Neuronal stem cell (in vitro differentiated cells): ENCODE measurements at regions not wholly inside any gene's neighbourhood (a gene's known extent, or its start where the extent isn't known, plus 50 kb on each side); places are given as distances from the start of the nearest gene placed in this dataset.

Source experiments
- DNase-seq: peaks from one replicate; pipeline ENCODE4 v3.0.0-alpha.2; 2013; ENCODE audit warnings: low spot score
- H2AFZ ChIP-seq: one replicate; pipeline ENCODE4 v1.6.1; 2013; ENCODE audit warnings: mild to moderate bottlenecking, low read length, inconsistent platforms
- H2AK5ac ChIP-seq: 2 replicates; pipeline ENCODE4 v1.6.1; 2013; ENCODE audit warnings: low read depth, mild to moderate bottlenecking, inconsistent platforms, low read length, moderate library complexity, mixed read lengths
- H2BK120ac ChIP-seq: 2 replicates; pipeline ENCODE4 v1.6.1; 2013; ENCODE audit warnings: low read depth, mild to moderate bottlenecking, inconsistent platforms, low read length, moderate library complexity, mixed read lengths
- H2BK12ac ChIP-seq: one replicate; pipeline ENCODE4 v1.6.1; 2013; ENCODE audit warnings: low read length, inconsistent platforms
- H2BK15ac ChIP-seq: 2 replicates; pipeline ENCODE4 v1.6.1; 2013; ENCODE audit warnings: mild to moderate bottlenecking, low read length, inconsistent platforms, mixed read lengths
- H2BK5ac ChIP-seq: one replicate; pipeline ENCODE4 v1.6.1; 2013; ENCODE audit warnings: inconsistent platforms, mild to moderate bottlenecking, low read length, moderate library complexity
- H3K14ac ChIP-seq: one replicate; pipeline ENCODE4 v1.6.1; 2013; ENCODE audit warnings: low read length, inconsistent platforms
- H3K18ac ChIP-seq: 2 replicates; pipeline ENCODE4 v1.6.1; 2013; ENCODE audit warnings: low read length, inconsistent platforms
- H3K23ac ChIP-seq: 2 replicates; pipeline ENCODE4 v1.6.1; 2013; ENCODE audit warnings: low read depth, mild to moderate bottlenecking, mixed read lengths, low read length, inconsistent platforms; ENCODE audit not compliant: poor library complexity
- H3K27ac ChIP-seq: replicated peaks from 3 replicates; pipeline ENCODE4 v1.5.1; 2013; ENCODE audit warnings: low read length, inconsistent platforms
- H3K27me3 ChIP-seq, 3 experiments: 2 replicates each; pipeline ENCODE4 v1.6.1; 2013; ENCODE audit warnings: low read length in 3 of 3, mild to moderate bottlenecking in 2 of 3, inconsistent platforms in 1 of 3, low read depth in 1 of 3, mixed read lengths in 1 of 3, moderate library complexity in 1 of 3; ENCODE audit not compliant: control insufficient read depth in 3 of 3, insufficient read depth in 3 of 3
- H3K36me3 ChIP-seq, 2 donors: replicated peaks in 1 of 2; 2 replicates each; pipeline ENCODE4 v1.6.1; 2013; ENCODE audit warnings: low read length in 2 of 2; ENCODE audit not compliant: control insufficient read depth in 2 of 2, insufficient read depth in 2 of 2
- H3K4ac ChIP-seq: 2 replicates; pipeline ENCODE4 v1.6.1; 2013; ENCODE audit warnings: inconsistent platforms, mild to moderate bottlenecking, low read length, moderate library complexity
- H3K4me1 ChIP-seq, 2 donors: 1 replicate in 1 of 2; 2 replicates in 1 of 2; pipeline ENCODE4 v1.6.1; 2013; ENCODE audit warnings: low read length in 2 of 2, low read depth in 1 of 2; ENCODE audit not compliant: control insufficient read depth in 2 of 2, insufficient read depth in 1 of 2
- H3K4me2 ChIP-seq: one replicate; pipeline ENCODE4 v1.6.1; 2013; ENCODE audit warnings: mild to moderate bottlenecking, low read length, inconsistent platforms; ENCODE audit not compliant: insufficient read depth, poor library complexity, severe bottlenecking
- H3K4me3 ChIP-seq, 2 donors: 2 replicates each; pipeline ENCODE4 v1.5.1; 2013; ENCODE audit warnings: low read length in 2 of 2, mild to moderate bottlenecking in 2 of 2, inconsistent platforms in 1 of 2, moderate library complexity in 1 of 2
- H3K79me1 ChIP-seq: one replicate; pipeline ENCODE4 v1.6.1; 2013; ENCODE audit warnings: low read depth, mild to moderate bottlenecking, inconsistent platforms, low read length, moderate library complexity
- H3K9ac ChIP-seq: one replicate; pipeline ENCODE4 v1.6.1; 2013; ENCODE audit warnings: mild to moderate bottlenecking, low read depth, low read length, inconsistent platforms; ENCODE audit not compliant: poor library complexity
- H3K9me3 ChIP-seq, 2 donors: replicated peaks in 1 of 2; 2 replicates each; pipeline versions ENCODE3 to v1.6.1; 2013; ENCODE audit warnings: low read length in 2 of 2, mild to moderate bottlenecking in 2 of 2, inconsistent platforms in 1 of 2, low read depth in 1 of 2, mixed read lengths in 1 of 2, moderate library complexity in 1 of 2; ENCODE audit not compliant: control insufficient read depth in 2 of 2, insufficient read depth in 1 of 2
- H4K8ac ChIP-seq: one replicate; pipeline ENCODE4 v1.6.1; 2013; ENCODE audit warnings: low read depth, mild to moderate bottlenecking, inconsistent platforms, low read length, moderate library complexity
- H4K91ac ChIP-seq: one replicate; pipeline ENCODE4 v1.6.1; 2013; ENCODE audit warnings: low read length, low read depth, mild to moderate bottlenecking, inconsistent platforms; ENCODE audit not compliant: poor library complexity
- WGBS, 2 donors: extraction: QIAGEN DNeasy Blood & Tissue Kit; methylation state at CpG; one replicate each; pipeline ENCODE4 v1.1.7; 2013; ENCODE audit warnings: missing lambda C conversion rate in 2 of 2, mixed read lengths in 1 of 2; ENCODE audit not compliant: insufficient read length in 2 of 2, insufficient replicate concordance in 1 of 2; ENCODE audit errors: extremely low coverage in 2 of 2; 5-methylcytosine and 5-hydroxymethylcytosine counted together

GRCh38 chr7:125347269-125347668, 417.6 kb upstream of the POT1 start:
- Histone ChIP-seq H3K23ac (no peak overlapping the region), H2AFZ (no peak overlapping the region), H3K9me3 (no peaks in the 10 kb centered on the region), H3K4me2 (no peak overlapping the region), H3K27ac (no peak overlapping the region), H4K91ac (no peak overlapping the region), H2BK15ac (no peak overlapping the region), H3K36me3 (no peaks in the 10 kb centered on the region), H2BK5ac (no peak overlapping the region), H3K9ac (no peak overlapping the region), H4K8ac (no peak overlapping the region), H3K4me1 (no peaks in the 10 kb centered on the region), H3K4me3 (no peak overlapping the region), H3K14ac (no peak overlapping the region), H3K79me1 (no peaks in the 10 kb centered on the region), H2AK5ac (no peak overlapping the region), H3K27me3 (no peaks in the 10 kb centered on the region), H3K4ac (no peak overlapping the region), H2BK120ac (no peak overlapping the region), H3K18ac (no peak overlapping the region), H2BK12ac (no peak overlapping the region)
- DNase-seq = no peak
- WGBS, 2 donors = no CpG with 5 or more reads among the region's 6 CpGs

DNA sequence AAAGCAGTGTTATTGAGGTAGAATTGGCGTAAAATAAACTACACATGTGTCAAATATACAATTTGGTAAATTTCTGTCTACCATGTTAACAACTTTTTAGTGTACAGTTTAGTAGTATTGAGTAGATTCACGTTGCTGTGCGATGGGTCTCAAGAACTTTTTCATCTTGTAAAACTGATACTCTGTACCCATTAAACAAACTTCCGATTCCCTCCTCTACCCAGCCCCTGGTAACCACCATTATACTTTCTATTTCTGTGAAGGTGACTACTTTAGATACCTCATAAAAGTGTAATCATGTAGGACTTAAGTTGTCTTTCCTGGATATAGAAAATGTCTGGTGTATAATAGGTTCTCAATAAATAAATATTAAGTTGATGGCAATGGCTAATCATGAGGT, 408.5 kb upstream of the POT1 start:
- DNase-seq = no peak
- no peak overlapping the region for H2BK12ac ChIP-seq
- H3K27ac ChIP-seq = no peak overlapping the region
- H3K4me1 ChIP-seq = peaks cover 0 to 3% of the 10 kb centered on the region in 2 donors
- H4K91ac ChIP-seq = no peak overlapping the region
- peaks cover 0 to 2% of the 10 kb centered on the region in 2 donors for H3K9me3 ChIP-seq
- no peak overlapping the region for H2BK120ac ChIP-seq
- no peak overlapping the region for H3K4me3 ChIP-seq
- WGBS, 2 donors = no CpG with 5 or more reads among the region's 4 CpGs
- no peak overlapping the region for H3K4ac ChIP-seq
- H3K14ac ChIP-seq = no peak overlapping the region
- H2BK15ac ChIP-seq = no peak overlapping the region
- no peak overlapping the region for H2AK5ac ChIP-seq
- H4K8ac ChIP-seq = no peak overlapping the region
- no peak overlapping the region for H3K23ac ChIP-seq
- H3K4me2 ChIP-seq = no peak overlapping the region
- no peaks in the 10 kb centered on the region for H3K36me3 ChIP-seq
- no peak overlapping the region for H3K9ac ChIP-seq
- H3K79me1 ChIP-seq = no peaks in the 10 kb centered on the region
- H3K18ac ChIP-seq = no peak overlapping the region
- H2BK5ac ChIP-seq = no peak overlapping the region
- no peaks in the 10 kb centered on the region for H3K27me3 ChIP-seq
- no peak overlapping the region for H2AFZ ChIP-seq

DNA sequence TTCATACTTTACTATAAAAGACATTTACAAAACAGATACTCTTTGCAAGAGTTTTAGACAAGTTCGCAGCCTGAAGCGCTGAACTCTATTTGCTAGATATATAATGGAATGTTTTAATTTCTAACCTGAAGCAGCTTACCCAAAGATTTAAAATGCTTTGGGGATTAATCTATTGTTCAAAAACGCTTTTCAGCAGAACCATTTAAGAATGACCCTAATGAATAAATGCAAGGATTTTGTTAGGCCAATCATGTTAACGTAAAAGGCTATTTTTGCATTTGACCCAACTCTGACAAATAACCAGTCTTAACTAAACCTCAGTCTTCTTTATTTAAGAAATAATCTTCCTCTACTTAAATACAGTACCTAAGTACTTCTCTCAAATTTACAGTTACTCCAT, 406.7 kb upstream of the POT1 start:
- Histone ChIP-seq H3K23ac (no peak overlapping the region), H4K8ac (no peak overlapping the region), H2AFZ (no peak overlapping the region), H2BK120ac (no peak overlapping the region), H3K4me1 (peaks cover 0 to 3% of the 10 kb centered on the region in 2 donors), H4K91ac (no peak overlapping the region), H3K4me3 (no peak overlapping the region), H3K27ac (no peak overlapping the region), H3K18ac (no peak overlapping the region), H2BK15ac (no peak overlapping the region), H2BK5ac (no peak overlapping the region), H3K27me3 (no peaks in the 10 kb centered on the region), H3K9ac (no peak overlapping the region), H3K9me3 (peaks cover 0 to 2% of the 10 kb centered on the region in 2 donors), H3K4me2 (no peak overlapping the region), H3K14ac (no peak overlapping the region), H3K79me1 (no peaks in the 10 kb centered on the region), H3K4ac (no peak overlapping the region), H2AK5ac (no peak overlapping the region), H2BK12ac (no peak overlapping the region), H3K36me3 (no peaks in the 10 kb centered on the region)
- WGBS, 2 donors = no CpG with 5 or more reads among the region's 4 CpGs
- no peak for DNase-seq

DNA sequence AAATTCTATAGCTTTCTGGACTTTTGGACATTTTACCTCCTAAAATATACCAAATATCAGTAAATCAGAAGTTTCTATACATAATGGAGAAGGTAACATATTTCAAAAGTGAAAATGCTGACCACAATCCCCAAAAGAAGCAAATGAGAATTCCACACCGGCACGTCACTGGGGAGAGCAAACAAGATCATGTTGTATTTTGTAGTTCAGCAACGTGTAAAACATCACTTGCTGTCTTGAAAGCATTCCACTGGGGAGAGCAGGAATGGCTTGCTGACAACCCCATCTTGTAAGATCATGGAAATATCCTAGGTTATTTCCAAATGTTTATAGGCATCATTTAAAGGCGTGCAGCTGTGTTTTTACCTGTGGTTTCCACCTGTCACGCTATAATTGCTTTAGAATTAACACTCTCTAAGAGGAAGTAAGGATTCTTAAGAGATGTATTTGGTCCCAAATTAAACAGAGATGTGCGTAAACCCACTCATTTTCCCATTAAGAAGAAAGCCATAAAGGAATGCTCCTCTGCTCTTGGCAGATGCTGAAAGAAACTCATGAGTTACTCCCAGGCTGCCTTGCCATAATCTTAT, 397.1 kb upstream of the POT1 start:
- WGBS, 2 donors = no CpG with 5 or more reads among the region's 6 CpGs
- Histone ChIP-seq H3K23ac (no peak overlapping the region), H4K8ac (no peak overlapping the region), H2BK12ac (no peak overlapping the region), H3K18ac (no peak overlapping the region), H2BK15ac (no peak overlapping the region), H2AFZ (no peak overlapping the region), H4K91ac (no peak overlapping the region), H3K9ac (no peak overlapping the region), H2BK5ac (no peak overlapping the region), H3K79me1 (no peaks in the 10 kb centered on the region), H3K27ac (no peak overlapping the region), H2BK120ac (no peak overlapping the region), H3K4me2 (no peak overlapping the region), H3K36me3 (no peaks in the 10 kb centered on the region), H3K4me1 (no peaks in the 10 kb centered on the region), H3K14ac (no peak overlapping the region), H3K4me3 (no peak overlapping the region), H3K27me3 (no peaks in the 10 kb centered on the region), H3K4ac (no peak overlapping the region), H2AK5ac (no peak overlapping the region), H3K9me3 (no peaks in the 10 kb centered on the region)
- DNase-seq = no peak
